Skin epidermis (tissue), 12 donors: ENCODE measurements at regions not wholly inside any gene's neighbourhood (a gene's known extent, or its start where the extent isn't known, plus 50 kb on each side); places are given as distances from the start of the nearest gene placed in this dataset.

ENCODE experiments used
- H3K27ac ChIP-seq, 21 experiments: fragments of 200-600 bp; sonication (generic) in 11 of 21; one replicate each; pipeline ENCODE4 v1.5.0; 2020; ENCODE audit warnings: mild to moderate bottlenecking in 3 of 21, inconsistent platforms in 2 of 21, moderate library complexity in 2 of 21
- H3K4me3 ChIP-seq, 7 experiments: fragments of 200-600 bp; sonication (generic) in 2 of 7; one replicate each; pipeline ENCODE4 v1.5.0; 2020; ENCODE audit warnings: inconsistent platforms in 2 of 7, mild to moderate bottlenecking in 2 of 7, moderate library complexity in 1 of 7

DNA sequence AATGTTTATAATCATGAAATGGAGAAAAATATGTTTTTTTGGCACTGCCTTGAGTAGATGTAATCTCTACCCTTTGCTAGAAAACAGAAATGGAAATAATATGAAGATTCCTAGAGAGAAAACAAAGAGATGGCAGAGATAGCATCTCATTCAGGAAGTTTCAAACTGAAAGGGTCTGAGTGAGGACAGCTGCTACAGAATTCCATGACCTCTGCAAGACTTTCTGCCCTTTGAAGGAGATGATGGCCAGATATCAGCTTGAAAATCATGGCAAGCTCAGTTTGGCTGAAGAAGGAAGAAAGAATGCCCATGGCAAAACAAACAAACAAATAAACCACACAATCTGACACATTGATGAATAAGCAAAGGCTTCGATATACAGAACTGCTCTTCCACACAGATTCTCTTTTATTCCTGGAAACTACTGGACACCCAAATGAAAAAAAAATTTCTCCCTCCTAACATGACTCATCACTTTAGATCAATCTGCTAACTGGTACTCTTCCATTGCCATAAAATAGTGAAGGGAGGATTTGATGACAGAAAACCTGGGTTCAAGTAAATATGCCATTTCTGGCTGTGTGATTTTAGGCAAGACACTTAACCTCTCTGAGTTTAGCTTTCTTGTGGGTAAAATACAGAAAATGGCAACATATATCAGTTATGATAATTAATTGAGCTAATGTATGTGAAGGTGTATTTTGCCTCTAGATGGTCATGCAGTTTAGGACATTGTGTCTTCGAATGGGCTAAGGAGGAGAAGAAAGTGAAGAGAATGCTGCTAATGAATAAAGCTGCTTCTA, 105.9 kb upstream of the SPACA1 start:
- Histone ChIP-seq H3K27ac (no peak overlapping the region), H3K4me3 (no peak overlapping the region)

DNA sequence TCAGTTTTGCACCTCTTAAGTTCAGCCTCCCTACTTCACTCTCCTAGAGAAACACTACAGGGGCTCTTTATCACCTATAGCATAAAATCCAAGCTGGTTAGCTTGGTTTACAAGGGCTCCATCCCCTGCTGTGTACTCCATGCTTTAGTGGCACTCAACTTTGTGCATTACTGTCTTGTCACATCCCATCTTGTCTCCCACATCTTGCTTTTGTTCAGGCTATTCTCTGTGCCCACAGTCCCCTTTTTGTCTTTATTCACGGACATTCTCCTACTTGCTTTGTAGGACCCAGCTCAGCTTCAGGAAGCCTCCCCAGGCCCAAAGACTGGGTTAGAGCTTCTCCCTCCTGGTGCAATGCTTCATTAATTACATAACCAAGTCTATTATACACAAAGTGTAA, 107.9 kb upstream of the SPACA1 start:
- no peak overlapping the region for H3K27ac ChIP-seq
- H3K4me3 ChIP-seq: no peak overlapping the region

DNA sequence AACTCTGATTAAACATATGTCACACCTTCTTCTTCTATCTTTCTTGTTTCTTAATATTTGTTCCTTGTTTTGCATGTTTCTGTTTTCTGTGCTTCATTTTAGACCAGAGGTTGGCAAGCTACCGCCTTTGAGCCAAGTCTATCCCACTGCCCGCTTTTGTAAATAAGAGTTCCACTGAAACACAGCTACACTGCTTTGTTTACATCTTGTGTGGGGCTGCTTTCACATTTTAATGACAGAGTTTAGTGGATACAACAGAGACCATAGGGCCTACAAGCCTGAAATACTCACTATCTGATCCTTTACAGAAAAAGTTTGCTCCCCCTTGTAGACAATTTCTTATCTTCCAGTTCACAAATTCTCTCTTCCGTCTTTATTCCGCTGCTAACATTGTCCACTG, 109.4 kb upstream of the SPACA1 start:
- no peak overlapping the region for H3K4me3 ChIP-seq
- H3K27ac ChIP-seq: no peak overlapping the region

DNA sequence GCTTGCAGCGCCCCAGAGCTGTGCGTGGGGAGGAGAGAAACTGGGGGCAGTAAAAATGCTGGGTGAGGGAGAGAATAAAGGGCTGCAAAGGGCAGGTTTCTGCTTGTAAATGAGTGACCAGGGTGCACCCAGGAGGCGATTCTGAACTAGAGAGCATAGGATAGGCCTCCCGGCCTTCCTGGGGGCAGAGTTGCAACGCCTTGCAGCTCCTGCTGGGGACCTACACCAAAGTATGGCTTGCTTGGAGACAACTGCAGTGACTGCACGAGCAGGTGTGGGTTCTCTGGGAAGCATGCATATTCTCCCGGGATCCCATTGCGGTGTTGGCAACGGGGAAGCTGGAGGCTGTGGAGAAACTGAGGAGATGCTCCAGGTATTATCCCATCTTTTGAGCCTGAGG, 111.6 kb upstream of the SPACA1 start:
- Histone ChIP-seq H3K27ac (no peak overlapping the region), H3K4me3 (no peak overlapping the region)

DNA sequence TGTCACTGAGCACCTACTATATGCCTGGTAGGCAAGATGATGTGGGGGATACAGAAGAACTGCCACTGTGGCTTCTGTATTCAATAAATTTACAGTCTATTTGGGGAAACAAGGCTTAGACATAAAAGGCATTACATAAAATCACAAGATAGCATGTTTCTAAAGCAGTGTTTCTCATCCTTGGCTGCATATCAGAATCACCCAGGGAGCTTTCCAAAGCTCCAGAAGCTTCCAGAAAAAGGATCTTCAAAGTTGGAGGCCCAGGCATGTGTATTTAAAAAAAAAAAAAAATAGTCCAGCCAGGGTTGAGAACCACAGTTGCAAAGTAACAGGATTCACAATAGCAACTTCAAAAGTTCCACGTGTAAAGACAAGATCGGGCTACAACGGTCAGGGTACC, 112.4 kb upstream of the SPACA1 start:
- Histone ChIP-seq H3K4me3 (no peak overlapping the region), H3K27ac (no peak overlapping the region)

DNA sequence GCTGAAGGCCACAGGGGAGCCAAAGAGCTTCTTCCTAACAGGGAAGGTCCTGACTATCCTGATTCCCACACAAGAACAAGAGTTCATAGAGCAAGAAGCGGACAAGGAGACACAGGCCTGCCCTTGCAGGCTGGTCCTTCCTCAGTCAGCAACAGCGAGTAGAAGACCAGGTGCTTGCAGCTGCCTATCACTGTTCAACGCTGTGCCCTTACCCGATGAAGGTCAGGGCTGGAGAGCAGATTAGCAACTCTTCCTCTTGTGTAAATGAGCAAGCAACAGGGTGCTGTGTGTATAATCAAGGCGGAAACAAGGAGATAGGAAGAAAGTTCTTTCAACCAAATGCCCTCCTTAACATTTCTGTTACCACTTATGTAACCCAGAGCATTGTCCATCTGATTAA, 115.3 kb upstream of the SPACA1 start:
- H3K27ac ChIP-seq: no peak overlapping the region
- H3K4me3 ChIP-seq: no peak overlapping the region

DNA sequence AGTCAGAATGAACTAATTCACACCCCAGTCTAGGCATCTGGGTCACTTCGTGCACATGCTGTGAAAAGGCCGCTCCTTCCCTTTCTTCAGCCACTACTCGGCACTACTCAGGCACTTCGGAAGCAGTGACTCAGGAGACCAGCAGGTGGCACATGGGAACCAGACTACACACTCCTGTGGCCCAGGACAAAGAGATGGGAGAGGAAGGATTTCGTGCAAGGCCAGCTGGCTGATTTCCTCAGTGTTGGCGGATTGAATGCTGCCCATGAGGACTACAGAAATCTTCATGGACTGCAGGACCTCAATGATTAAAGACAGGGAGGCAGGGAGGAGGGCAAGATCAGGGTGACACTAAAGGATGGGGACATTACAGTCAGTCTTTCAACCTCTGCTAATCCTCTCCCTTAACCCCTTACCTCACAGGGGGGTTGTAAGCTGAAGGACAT, 117.8 kb upstream of the SPACA1 start:
- no peak overlapping the region for H3K27ac ChIP-seq
- H3K4me3 ChIP-seq: no peak overlapping the region

DNA sequence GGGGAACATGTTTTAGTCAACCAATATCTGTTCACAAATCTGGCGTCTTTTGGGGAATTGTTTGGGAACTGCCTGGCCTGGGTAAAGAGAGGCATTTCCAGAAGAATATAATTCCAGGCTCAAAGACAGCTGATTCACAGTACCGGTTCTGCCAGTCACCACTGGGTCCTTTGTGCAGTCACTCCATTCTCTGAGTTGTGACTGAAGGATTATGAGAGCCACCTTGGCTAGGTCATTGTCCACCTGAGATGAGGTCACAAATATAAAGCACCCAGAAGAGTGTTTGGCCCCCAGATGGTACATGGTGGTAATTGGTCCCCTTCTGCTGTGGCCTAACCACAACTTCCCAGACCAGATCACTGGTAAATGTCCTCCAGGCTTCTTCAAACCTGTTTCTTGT, 121.0 kb upstream of the SPACA1 start:
- H3K27ac ChIP-seq: no peak overlapping the region
- no peak overlapping the region for H3K4me3 ChIP-seq

DNA sequence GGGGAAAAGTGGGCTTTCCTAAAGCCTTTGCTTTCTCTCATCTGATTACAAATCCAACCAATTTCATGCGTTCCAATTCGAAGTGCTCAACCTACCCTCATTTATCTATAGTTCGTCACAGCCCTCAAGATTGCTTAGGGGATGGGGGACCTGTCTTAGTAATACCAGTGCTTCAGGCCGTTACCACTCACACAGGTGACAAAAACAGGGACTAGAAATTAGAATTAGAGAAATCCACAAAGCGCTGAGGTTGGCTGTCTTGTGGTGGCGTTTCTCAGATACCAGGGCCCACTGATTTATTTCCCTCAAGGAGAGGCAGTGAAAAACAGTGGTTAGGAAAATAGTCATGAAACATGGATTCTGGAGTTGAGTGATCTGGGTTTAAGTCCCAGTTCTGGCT, 121.6 kb upstream of the SPACA1 start:
- Histone ChIP-seq H3K4me3 (no peak overlapping the region), H3K27ac (no peak overlapping the region)

DNA sequence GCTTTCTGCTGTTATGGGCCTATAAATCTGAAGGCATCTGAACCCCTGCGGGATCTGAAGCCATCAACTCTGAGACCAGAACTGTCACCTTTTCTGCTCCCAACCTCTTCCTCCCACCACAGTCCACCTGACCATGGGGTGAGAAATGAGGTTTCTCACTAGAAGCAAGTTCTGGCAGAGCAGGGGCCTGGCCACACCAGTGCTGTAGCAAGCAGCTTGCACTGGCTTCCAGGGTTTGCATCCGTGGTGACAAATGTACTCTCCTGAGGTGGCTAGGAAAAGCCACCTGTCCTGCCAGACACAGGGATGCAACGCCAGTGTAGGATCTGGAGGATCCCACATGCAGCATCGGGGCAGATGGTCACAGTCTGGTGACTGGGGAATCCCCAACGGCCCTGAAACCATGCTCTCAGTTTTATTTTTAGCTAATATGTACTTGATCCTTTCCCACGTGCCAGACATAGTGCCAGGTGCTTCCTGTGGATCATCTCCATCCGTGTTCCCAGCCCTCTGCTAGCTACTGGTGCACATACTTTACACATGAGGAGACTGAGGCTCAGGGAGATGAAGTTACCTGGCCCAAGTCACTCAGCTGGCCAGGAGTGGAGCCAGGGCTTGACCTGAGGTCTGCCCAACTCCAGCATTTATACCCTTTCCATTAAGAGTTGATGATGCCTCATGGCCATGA, 122.1 kb upstream of the SPACA1 start:
- no peak overlapping the region for H3K27ac ChIP-seq

DNA sequence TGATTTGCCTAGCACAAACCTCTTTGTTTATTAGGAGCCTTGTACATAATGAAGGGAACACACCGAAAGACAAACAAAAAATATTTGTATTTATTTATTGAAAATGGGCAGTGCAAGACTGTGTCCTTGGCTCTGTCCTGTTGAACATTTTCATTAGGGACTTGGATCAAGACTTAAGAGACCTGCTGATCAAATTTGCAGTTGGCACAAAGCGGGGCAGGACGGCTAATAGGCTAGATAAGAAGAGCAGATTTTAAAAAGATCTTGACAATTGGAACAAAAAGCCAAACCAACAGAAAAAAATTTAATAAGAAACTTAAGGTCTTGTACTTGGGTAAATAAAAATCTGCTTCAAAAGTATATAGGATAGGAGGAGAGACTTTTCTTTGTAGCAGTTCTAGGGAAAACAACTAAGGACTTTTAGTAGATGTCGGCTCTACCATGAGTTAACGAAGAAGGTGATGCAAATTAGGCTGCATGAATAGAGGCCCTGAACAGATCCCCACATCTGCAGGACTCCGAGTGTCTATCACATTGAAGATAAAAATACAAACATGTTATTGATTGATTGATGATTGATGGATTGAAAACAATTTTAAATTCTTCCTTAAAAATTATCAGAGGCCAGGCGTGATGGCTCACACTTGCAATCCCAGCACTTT, 124.1 kb upstream of the SPACA1 start:
- no peak overlapping the region for H3K27ac ChIP-seq
- H3K4me3 ChIP-seq: no peak overlapping the region

More for the DNA sequence above, 122.1 kb upstream of the SPACA1 start:
- no peak overlapping the region for H3K4me3 ChIP-seq

DNA sequence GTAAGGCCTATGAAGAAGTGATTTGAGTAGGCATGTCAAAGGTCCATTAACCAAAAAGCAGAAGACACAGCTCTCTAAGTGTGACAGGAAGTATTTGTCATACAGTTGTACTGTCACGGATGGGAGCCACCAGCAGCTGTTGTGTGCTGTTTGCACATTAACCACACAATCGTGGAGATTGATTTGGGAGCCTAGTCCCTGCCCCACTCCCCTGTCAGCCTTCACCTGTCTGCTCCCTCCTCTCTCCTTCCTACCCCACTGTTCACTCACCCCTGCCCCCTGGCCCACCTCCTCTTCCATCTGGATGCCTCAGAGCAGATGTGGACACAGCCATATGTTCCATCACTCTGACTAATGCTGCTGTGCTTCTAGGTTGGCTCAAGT, 124.7 kb upstream of the SPACA1 start:
- Histone ChIP-seq H3K4me3 (no peak overlapping the region), H3K27ac (no peak overlapping the region)

DNA sequence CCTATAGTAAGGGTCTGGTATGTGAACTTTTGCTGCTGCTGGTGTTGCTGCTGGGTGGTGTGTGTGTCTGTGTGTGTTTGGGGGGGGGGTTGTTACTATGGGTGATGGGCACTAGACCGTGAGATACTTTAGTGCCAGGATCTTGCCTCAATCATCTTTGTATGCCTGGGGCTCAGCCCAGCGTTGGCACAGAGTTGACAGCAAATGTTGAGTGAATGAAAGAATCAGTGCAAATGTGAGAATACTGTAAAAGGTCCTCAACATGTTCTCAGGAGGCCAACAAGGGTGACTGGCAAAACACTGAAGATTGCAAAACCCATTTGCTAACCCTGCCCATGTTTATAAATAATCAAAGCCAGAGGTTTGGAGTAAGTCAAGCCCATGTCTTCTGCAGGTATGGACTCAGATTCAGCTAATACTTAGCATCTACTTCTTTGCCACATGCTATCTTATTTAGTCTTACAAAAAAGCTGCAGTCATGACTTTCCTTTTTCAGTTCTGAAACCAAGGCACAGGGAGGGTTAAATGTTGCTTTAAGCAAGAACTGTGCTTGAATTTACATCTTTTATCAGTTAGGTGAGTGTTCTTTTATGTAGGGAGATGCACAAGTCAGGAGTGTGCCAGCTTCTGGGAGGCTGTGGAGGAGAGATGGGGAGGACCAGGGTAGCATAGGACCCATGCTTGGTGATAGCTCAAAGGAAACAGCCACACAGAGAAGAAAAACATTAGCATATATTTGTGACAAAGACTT, 125.3 kb upstream of the SPACA1 start:
- Histone ChIP-seq H3K4me3 (no peak overlapping the region), H3K27ac (no peak overlapping the region)

DNA sequence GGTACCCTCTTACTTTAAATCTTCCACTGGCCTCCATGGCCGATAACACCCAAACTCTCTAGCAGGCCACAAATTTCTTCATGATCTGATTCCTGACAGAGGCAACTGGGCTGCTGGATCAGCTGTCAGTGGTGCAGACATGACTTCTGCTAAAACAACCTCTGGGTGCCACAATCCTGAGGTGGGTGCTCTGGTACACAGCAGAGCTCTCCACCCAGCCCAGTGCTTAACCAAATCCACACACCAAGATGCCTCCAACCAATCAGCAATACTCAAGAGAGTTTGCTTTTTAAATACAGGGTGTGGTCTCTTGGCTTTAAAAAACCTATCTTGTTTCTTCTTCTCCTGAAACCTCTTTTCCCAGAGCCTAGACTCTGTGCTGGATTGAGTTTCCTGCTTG, 126.6 kb upstream of the SPACA1 start:
- H3K4me3 ChIP-seq: no peak overlapping the region
- no peak overlapping the region for H3K27ac ChIP-seq

DNA sequence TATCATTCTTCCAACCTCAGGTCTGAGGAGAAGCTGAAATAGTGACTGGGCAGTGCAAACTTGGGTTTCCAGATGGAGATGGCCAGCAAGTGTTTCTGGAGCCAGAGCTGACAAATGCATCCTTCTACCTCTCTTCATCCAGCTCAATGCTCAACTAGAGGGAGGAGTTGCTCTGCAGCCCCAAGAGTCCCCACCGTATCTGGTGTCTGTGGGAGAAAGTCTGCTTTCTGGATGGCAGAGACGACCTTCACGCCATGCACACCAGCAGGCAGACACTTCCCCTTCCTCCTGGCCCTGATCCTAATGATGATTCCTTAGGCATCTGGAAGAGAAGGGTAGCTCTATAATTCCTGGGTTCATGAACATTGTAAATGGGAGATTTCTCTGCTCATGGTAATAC, 127.4 kb upstream of the SPACA1 start:
- Histone ChIP-seq H3K4me3 (no peak overlapping the region), H3K27ac (no peak overlapping the region)

DNA sequence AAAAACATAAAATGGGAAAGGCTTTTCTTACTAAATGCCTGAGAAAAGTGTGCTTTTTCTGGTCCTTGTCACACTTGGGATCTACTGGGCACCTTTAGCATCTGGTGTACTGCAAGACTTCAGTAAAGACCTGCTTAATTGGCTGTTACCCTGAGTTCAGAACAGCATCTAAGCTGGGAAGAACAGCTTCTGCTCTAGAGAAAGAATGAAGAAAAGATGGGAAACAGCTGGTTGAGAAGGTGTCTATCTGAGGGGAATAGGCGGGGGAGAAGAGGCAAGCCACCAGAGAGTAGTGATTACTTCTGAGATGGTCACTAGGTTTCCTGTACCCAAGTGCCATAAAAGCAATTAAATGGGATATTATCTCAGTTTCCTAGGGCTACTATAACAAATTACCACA, 128.2 kb upstream of the SPACA1 start:
- Histone ChIP-seq H3K27ac (no peak overlapping the region), H3K4me3 (no peak overlapping the region)

DNA sequence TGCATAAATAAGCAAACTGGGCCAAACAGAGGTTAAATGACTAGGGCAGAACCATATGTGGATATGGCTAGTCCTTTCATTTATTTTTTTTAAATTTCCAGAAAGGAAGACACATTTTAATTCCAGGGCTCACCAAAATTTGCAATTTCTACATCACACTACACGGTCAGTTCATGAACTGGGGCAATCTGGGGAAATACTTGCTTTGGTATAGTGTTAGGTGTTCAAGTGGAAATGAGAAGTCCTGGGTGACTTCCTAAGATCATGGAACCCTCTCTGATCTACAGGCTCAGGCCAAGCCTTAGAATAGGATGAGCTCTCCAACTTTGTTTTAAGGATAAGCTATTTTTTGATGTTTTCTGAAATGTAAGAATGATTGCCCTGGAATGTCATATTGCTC, 128.6 kb upstream of the SPACA1 start:
- Histone ChIP-seq H3K27ac (no peak overlapping the region), H3K4me3 (no peak overlapping the region)

DNA sequence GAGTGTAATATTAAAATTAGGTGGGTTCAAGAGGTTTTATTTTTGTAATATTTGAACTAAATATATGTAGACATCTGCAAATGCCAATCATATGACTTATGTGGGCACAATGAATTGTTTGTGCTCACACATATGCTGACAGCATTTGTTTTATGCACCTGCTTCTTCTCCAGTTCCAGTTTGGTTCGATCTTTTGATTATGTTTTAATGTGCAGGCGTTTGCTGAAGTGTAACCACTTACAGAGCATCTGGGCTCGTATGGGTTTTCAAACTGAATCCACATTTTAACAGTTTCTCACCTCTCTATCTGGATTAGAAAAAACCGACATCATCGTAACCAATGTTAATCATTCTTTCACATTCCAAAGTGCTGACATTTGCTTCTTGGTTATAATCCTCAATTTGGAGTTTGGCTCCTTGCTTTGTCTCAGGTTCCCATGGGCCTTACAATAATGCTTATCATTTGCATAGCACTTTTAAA, 129.1 kb upstream of the SPACA1 start:
- no peak overlapping the region for H3K27ac ChIP-seq
- H3K4me3 ChIP-seq: no peak overlapping the region

DNA sequence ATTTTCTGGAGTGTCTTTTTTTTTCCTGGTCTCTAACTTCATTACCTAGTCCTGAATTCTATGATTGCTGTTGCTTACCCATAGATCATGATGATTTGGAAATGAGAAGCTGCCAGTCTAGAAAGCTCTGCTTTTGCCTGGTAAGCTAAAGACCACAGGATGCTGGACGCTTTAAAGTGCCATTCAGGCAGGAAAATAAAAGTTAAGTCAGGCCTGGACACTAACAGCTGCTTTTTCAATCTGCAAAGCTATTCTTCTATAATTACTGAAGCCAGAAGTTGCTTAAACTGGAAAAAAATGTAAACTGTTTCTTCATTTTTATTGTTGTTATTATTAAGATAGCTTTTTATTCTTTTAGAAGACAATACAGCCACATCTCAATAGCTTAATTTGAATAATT, 129.8 kb upstream of the SPACA1 start:
- Histone ChIP-seq H3K27ac (no peak overlapping the region), H3K4me3 (no peak overlapping the region)

DNA sequence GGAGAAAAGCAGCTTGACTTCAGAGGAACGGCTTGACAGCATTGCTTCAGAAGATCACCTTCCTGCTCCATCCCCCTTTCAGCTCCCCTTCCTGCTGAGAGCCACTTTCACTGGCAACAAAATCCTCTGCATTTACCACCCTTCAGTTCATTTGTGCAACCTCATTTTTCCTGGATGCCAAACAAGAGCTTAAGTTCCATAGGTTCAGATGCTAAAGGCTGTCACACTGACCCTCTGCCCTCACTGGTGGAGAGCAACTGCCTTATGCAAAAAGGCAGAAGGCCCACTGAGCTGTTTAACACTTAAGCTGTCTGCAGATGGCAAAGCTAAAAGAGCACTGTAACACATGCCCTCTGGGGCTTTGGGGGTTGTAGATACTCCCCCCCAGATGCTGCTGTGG, 131.2 kb upstream of the SPACA1 start:
- Histone ChIP-seq H3K27ac (no peak overlapping the region), H3K4me3 (no peak overlapping the region)
